ENCODE measurements at regions not wholly inside any gene's neighbourhood (a gene's known extent, or its start where the extent isn't known, plus 50 kb on each side); places are given as distances from the start of the nearest gene placed in this dataset.

DNA sequence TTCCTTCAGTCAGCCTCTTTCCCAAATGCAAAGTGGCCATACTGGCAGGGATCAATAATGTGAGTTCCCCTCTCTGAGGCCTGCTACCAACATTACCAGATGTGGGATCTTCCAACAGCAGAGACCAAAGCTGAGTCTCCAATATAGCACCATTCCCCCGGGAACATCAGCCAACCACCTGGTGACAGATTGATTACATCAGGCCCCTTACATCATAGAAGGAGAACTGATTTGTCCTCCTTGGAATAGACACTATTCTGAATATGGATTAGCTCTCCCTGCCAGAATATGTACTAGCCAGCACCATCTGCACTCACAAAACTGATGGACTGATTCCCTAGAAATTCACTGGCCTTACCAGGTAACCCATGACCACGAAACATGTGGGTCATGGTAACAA is 61.9 kb upstream of the CARMIL1 start:
- DNase-seq (ENCODE audit: extremely low spot score): no peak
- TF ChIP-seq BHLHE40 (IDR thresholded peaks at IDR 0.05; ENCODE audit: borderline replicate concordance) (no peak), SP1 (IDR thresholded peaks at IDR 0.05) (no peak), LEF1 (IDR thresholded peaks at IDR 0.05; ENCODE audit: borderline replicate concordance) (no peak), CTBP1 (IDR thresholded peaks at IDR 0.05; ENCODE audit: borderline replicate concordance) (no peak), HDGF (IDR thresholded peaks at IDR 0.05; ENCODE audit: borderline replicate concordance) (no peak), NFRKB (IDR thresholded peaks at IDR 0.05) (no peak), ARNT (IDR thresholded peaks at IDR 0.05) (no peak), TARDBP (IDR thresholded peaks at IDR 0.05) (no peak), FOXM1 (IDR thresholded peaks at IDR 0.05; ENCODE audit: borderline replicate concordance) (no peak), SUZ12 (IDR thresholded peaks at IDR 0.05) (no peak), ZNF384 (IDR thresholded peaks at IDR 0.05) (no peak), FOXK2 (IDR thresholded peaks at IDR 0.05) (no peak), ELF4 (IDR thresholded peaks at IDR 0.05) (no peak)
- TF ChIP-seq, protein P1, sequence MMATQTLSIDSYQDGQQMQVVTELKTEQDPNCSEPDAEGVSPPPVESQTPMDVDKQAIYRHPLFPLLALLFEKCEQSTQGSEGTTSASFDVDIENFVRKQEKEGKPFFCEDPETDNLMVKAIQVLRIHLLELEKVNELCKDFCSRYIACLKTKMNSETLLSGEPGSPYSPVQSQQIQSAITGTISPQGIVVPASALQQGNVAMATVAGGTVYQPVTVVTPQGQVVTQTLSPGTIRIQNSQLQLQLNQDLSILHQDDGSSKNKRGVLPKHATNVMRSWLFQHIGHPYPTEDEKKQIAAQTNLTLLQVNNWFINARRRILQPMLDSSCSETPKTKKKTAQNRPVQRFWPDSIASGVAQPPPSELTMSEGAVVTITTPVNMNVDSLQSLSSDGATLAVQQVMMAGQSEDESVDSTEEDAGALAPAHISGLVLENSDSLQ (IDR thresholded peaks at IDR 0.05): no peak
- ChIA-PET POLR2A (no interaction called here), CTCF (interaction anchor here (0.6 kb wide), 1 partner anchor 252 kb away, joined by 3 read pairs; no protein-coding TSS in a partner anchor)

DNA sequence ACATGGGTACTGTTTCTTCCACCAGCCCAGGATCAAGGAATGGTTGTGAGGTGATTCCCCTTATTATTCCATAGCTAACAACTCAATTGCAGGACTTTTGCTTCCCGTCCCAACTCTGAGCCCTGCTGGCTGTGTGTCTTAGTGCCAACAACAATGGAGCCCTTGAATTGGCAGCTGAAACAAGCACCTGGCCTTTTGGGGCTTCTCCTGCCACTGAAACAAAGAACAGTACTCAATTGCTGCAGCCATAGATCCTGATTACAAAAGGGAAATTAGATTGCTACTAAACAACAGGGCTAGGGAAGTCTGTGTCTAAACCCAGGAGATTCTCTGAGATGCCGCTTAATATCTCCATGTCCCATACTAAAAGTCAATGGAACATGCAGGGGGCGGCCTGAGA is 61.3 kb upstream of the CARMIL1 start:
- POLR2A ChIA-PET: no interaction called here
- TF ChIP-seq TARDBP (IDR thresholded peaks at IDR 0.05): no peak
- TF ChIP-seq, protein P1 (IDR thresholded peaks at IDR 0.05): no peak
- no peak for TF ChIP-seq FOXK2 (IDR thresholded peaks at IDR 0.05)
- no peak for TF ChIP-seq SUZ12 (IDR thresholded peaks at IDR 0.05)
- no peak for TF ChIP-seq SP1 (IDR thresholded peaks at IDR 0.05)
- TF ChIP-seq FOXM1 (IDR thresholded peaks at IDR 0.05; ENCODE audit: borderline replicate concordance): no peak
- no peak for TF ChIP-seq ZNF384 (IDR thresholded peaks at IDR 0.05)
- TF ChIP-seq BHLHE40 (IDR thresholded peaks at IDR 0.05; ENCODE audit: borderline replicate concordance): no peak
- TF ChIP-seq HDGF (IDR thresholded peaks at IDR 0.05; ENCODE audit: borderline replicate concordance): no peak
- TF ChIP-seq LEF1 (IDR thresholded peaks at IDR 0.05; ENCODE audit: borderline replicate concordance): no peak
- TF ChIP-seq CTBP1 (IDR thresholded peaks at IDR 0.05; ENCODE audit: borderline replicate concordance): no peak
- TF ChIP-seq FOXA1 (IDR thresholded peaks at IDR 0.05): no peak
- CTCF ChIA-PET: no interaction called here
- DNase-seq (ENCODE audit: extremely low spot score): no peak

DNA sequence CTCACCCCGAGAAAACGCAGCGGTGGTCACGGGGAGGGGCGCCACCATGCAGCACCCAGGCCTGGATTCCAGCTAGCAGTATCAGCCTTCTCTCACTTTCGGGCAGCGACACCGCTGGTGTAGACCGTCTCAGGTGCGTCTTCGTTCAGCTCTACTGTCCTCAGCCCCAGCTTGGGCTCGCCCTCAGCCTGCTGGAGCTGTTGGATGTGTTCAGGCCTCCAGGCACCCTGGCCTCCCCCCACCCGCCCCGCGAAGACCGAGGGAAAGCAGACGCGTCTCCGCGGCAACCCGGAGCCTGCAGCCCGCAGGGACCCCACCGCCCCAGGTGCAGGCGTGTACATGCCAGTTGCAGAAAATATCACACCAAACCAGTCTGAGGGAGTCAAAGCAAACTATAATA is 60.8 kb upstream of the CARMIL1 start:
- no peak for DNase-seq (ENCODE audit: extremely low spot score)
- POLR2A ChIA-PET: no interaction called here
- TF ChIP-seq ARNT (IDR thresholded peaks at IDR 0.05) (no peak), CTBP1 (IDR thresholded peaks at IDR 0.05; ENCODE audit: borderline replicate concordance) (no peak), HDGF (IDR thresholded peaks at IDR 0.05; ENCODE audit: borderline replicate concordance) (no peak), TARDBP (IDR thresholded peaks at IDR 0.05) (no peak), BHLHE40 (IDR thresholded peaks at IDR 0.05; ENCODE audit: borderline replicate concordance) (no peak), FOXK2 (IDR thresholded peaks at IDR 0.05) (no peak), ELF4 (IDR thresholded peaks at IDR 0.05) (no peak)
- TF ChIP-seq, protein P1 (IDR thresholded peaks at IDR 0.05): no peak
- CTCF ChIA-PET: no interaction called here

DNA sequence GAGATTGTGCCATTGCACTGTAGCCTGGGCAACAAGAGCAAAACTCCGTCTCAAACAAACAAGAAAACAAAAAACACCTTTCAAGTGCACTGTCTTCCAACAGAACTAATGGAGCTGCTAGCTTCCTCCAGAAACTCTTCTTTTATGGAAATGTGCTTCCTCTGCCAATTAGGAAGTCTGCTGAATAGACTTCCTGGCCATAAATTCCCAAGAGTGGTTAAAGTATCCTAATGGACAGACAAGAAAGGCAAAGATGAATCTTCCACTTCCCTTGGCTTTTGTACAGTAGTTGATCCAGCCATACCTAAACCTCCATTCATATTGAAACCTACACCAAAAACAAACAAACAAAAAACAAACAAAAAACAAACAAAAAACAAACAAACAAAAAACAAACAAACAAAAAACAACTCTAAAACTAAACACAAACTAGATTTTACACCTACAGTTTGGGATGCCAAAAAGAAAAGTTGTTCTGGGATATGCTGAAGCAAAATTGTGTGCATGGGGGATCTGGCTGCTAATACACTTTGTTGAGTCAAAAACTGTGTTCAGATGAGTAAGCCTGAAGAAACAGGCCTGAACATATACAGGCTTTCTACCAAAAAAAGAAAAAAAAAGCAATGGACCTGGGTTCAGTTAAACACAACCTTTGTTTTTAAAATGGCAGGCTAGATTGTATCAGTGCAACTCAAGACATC is 59.8 kb upstream of the CARMIL1 start:
- no peak for TF ChIP-seq SP1 (IDR thresholded peaks at IDR 0.05)
- no peak for TF ChIP-seq ELF4 (IDR thresholded peaks at IDR 0.05)
- no peak for TF ChIP-seq ZNF384 (IDR thresholded peaks at IDR 0.05)
- no peak for TF ChIP-seq NFRKB (IDR thresholded peaks at IDR 0.05)
- TF ChIP-seq FOXA1 (IDR thresholded peaks at IDR 0.05): no peak
- no peak for DNase-seq (ENCODE audit: extremely low spot score)
- POLR2A ChIA-PET: no interaction called here
- CTCF ChIA-PET: no interaction called here

DNA sequence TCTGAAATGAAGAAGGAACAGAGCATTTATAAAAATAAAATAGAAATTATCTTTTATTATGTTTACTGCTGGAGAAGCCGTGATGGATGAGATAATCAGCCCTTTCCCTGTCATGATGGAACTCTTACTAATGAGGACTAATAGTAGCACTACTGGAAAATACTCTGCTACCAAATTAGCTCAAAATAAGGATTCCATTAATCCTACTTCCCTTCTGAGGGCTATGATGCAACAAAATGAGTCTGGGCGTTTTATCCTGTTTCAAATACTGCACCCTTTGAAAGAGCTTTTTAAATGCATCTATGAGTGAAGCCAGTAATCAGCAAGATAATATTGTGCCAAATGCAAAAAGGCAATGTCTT is 59.3 kb upstream of the CARMIL1 start:
- no peak for DNase-seq (ENCODE audit: extremely low spot score)
- CTCF ChIA-PET: no interaction called here
- POLR2A ChIA-PET: no interaction called here
- TF ChIP-seq ELF4 (IDR thresholded peaks at IDR 0.05) (no peak), SP1 (IDR thresholded peaks at IDR 0.05) (no peak), LEF1 (IDR thresholded peaks at IDR 0.05; ENCODE audit: borderline replicate concordance) (no peak), BHLHE40 (IDR thresholded peaks at IDR 0.05; ENCODE audit: borderline replicate concordance) (no peak), FOXM1 (IDR thresholded peaks at IDR 0.05; ENCODE audit: borderline replicate concordance) (no peak), ZNF384 (IDR thresholded peaks at IDR 0.05) (no peak), NFRKB (IDR thresholded peaks at IDR 0.05) (no peak), FOXA1 (IDR thresholded peaks at IDR 0.05) (no peak), L3MBTL2 (conservative IDR thresholded peaks at IDR 0.05) (no peak), FOXK2 (IDR thresholded peaks at IDR 0.05) (no peak), HDGF (IDR thresholded peaks at IDR 0.05; ENCODE audit: borderline replicate concordance) (no peak), TARDBP (IDR thresholded peaks at IDR 0.05) (no peak), SUZ12 (IDR thresholded peaks at IDR 0.05) (no peak), ARNT (IDR thresholded peaks at IDR 0.05) (no peak), CTBP1 (IDR thresholded peaks at IDR 0.05; ENCODE audit: borderline replicate concordance) (no peak)
- TF ChIP-seq, protein P1 (IDR thresholded peaks at IDR 0.05): no peak

DNA sequence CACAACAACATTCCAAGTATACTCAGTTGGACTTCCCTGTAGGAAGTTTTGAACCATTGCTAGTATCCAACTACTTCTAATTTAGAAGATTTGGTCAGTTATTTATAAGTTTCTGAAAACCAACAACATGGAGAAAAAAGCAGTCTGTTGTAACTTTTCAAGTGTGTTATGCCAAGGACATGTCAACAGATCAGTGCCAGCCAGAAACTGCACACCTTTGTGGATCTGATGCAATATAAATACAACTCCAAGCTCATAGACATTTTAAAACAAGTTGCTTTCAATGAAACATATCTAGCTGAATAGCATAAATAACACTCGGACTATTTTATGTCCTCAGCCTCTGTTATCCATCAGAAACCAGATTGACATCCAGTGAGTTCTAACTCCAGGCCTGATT is 58.3 kb upstream of the CARMIL1 start:
- CTCF ChIA-PET: no interaction called here
- POLR2A ChIA-PET: no interaction called here
- TF ChIP-seq BHLHE40 (IDR thresholded peaks at IDR 0.05; ENCODE audit: borderline replicate concordance): no peak
- no peak for DNase-seq (ENCODE audit: extremely low spot score)
